ENCODE measurements at regions not wholly inside any gene's neighbourhood (a gene's known extent, or its start where the extent isn't known, plus 50 kb on each side); places are given as distances from the start of the nearest gene placed in this dataset.
"Not testable (repeated sequence)": the region's sequence is repeated elsewhere in the genome, so short reads cannot be mapped to it uniquely, and the experiment has no call there.

DNA sequence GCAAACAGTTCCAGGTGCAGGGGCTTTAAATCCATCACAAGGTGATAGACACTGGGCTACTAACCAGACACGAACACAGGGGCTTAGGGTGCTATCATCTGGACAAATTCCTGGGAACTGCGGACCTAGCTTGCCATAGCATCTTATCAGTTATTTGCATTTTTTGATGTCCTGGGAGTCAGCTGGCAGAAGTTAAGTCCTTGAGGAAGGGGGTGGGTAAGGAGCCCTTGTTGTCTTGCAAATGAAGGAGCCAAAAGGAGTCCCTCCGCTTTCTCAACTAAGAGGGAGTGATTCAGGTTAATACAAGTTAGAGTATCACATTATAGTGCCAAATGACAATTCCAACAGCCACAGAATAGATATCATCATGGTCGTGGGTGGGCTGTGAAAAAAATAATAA is 108.9 kb downstream of the NPAP1 start:
- no peak for DNase-seq (ENCODE audit: low spot score in 2 of 2, unreplicated experiment in 2 of 2)
- Mint-ChIP-seq H3K27ac (no peak overlapping the region), H3K9me3 (peaks cover 30% of the 10 kb centered on the region), H3K36me3 (no peaks in the 10 kb centered on the region), H3K4me3 (no peak overlapping the region), H3K27me3 (ENCODE audit: low read depth) (peaks cover 10% of the 10 kb centered on the region), H3K4me1 (no peaks in the 10 kb centered on the region)
- TF ChIP-seq, protein P1, sequence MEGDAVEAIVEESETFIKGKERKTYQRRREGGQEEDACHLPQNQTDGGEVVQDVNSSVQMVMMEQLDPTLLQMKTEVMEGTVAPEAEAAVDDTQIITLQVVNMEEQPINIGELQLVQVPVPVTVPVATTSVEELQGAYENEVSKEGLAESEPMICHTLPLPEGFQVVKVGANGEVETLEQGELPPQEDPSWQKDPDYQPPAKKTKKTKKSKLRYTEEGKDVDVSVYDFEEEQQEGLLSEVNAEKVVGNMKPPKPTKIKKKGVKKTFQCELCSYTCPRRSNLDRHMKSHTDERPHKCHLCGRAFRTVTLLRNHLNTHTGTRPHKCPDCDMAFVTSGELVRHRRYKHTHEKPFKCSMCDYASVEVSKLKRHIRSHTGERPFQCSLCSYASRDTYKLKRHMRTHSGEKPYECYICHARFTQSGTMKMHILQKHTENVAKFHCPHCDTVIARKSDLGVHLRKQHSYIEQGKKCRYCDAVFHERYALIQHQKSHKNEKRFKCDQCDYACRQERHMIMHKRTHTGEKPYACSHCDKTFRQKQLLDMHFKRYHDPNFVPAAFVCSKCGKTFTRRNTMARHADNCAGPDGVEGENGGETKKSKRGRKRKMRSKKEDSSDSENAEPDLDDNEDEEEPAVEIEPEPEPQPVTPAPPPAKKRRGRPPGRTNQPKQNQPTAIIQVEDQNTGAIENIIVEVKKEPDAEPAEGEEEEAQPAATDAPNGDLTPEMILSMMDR (IDR thresholded peaks at IDR 0.05; ENCODE audit: unreplicated experiment) = no peak

DNA sequence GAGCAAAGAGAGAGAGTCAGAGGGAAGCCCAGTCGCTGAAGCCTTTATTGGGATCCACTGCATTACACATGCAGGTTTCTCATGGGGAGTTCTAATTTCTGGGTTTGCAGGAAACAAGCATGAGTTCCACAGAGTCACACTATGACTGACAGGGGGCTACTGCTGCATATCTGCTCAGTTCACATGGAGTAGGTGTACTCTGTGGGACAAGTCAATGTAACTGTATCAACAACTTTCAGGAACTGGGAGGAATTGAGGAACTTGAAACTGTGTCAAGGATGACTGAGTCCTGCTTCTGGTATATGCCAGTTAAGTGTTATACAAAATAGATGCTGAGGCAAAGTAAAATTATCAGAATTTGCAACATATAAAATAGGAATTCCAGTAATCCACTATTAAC is 110.8 kb downstream of the NPAP1 start:
- Mint-ChIP-seq H3K9me3 (peaks cover 32% of the 10 kb centered on the region), H3K27ac (no peak overlapping the region), H3K36me3 (no peaks in the 10 kb centered on the region), H3K4me1 (no peaks in the 10 kb centered on the region), H3K27me3 (ENCODE audit: low read depth) (peaks cover 9% of the 10 kb centered on the region), H3K4me3 (no peak overlapping the region)
- TF ChIP-seq, protein P1 (IDR thresholded peaks at IDR 0.05; ENCODE audit: unreplicated experiment) = no peak
- no peak for DNase-seq (ENCODE audit: low spot score in 2 of 2, unreplicated experiment in 2 of 2)

DNA sequence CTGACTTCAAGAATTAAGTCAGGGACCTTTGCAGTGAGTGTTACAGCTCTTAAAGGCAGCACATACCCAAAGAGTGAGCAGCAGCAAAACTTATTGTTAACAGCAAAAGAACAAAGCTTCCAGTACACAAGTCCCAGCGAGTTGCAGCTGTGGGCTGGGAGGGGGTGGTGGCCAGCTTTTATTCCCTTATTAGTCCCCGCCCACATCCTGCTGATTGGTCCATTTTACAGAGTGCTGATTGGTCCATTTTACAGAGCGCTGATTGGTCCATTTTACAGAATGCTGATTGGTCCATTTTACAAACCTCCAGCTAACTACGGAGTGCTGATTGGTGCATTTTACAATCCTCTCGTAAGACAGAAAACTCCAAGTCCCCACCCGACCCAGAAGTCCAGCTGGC is 127.0 kb downstream of the NPAP1 start:
- H3K4me1 Mint-ChIP-seq; H3K4me3 Mint-ChIP-seq; H3K36me3 Mint-ChIP-seq; H3K27ac Mint-ChIP-seq; DNase-seq (ENCODE audit: low spot score in 2 of 2, unreplicated experiment in 2 of 2): not testable (repeated sequence)
- peaks cover 20% of the 10 kb centered on the region for H3K9me3 Mint-ChIP-seq
- H3K27me3 Mint-ChIP-seq (ENCODE audit: low read depth) = peaks cover 10% of the 10 kb centered on the region

DNA sequence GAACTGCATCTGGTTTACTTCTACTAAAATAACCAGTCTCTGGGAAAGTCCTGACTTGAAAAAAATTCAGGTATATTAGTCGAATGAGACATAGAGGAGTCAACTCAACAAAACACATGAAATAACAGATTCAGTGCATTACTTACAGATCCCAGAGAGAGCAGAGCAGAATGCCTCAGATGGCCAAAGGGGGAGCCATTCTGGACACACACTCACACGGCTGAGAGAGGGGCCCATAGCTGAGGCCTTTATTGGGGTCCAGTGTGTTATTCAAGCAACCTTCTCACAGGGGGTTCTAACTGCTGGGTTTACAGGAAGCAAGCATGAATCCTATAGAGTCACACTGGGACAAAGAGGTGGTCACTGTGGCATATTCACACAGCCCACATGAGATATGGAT is 135.1 kb upstream of the SNRPN start:
- Mint-ChIP-seq H3K9me3 (peaks cover 27% of the 10 kb centered on the region), H3K36me3 (no peaks in the 10 kb centered on the region)

DNA sequence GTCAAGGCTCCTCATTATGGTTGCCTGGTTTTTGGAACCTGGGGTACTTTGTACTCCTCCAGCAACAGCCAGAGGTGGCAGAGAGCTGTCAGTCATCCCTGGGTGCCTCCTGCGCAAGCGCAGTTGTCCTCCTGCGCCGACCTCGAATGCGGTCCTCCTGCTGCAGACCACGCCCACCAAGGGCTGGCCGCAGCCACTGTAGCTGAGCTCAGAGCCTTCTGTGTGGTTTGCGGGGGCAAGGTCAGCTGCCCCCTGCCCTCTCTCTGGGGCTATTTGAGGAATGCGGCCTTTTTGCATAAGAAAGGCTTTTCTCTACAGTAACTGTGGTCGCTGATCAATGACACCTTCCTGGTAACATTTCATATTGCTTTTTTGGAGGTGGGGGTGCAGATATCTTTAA is 131.3 kb upstream of the SNRPN start:
- TF ChIP-seq, protein P1 (IDR thresholded peaks at IDR 0.05; ENCODE audit: unreplicated experiment) = no peak
- Mint-ChIP-seq H3K27me3 (ENCODE audit: low read depth) (no peaks in the 10 kb centered on the region), H3K27ac (no peak overlapping the region), H3K4me3 (peak overlapping the region; percentile 80), H3K36me3 (no peaks in the 10 kb centered on the region), H3K9me3 (peaks cover 29% of the 10 kb centered on the region), H3K4me1 (peaks cover 2% of the 10 kb centered on the region)
- DNase-seq (ENCODE audit: low spot score in 2 of 2, unreplicated experiment in 2 of 2) = peak; percentile 40 to 63

More for the DNA sequence above, 135.1 kb upstream of the SNRPN start:
- Mint-ChIP-seq H3K27me3 (ENCODE audit: low read depth) (no peaks in the 10 kb centered on the region), H3K27ac (no peak overlapping the region), H3K4me3 (no peak overlapping the region), H3K4me1 (peaks cover 2% of the 10 kb centered on the region)
- TF ChIP-seq, protein P1 (IDR thresholded peaks at IDR 0.05; ENCODE audit: unreplicated experiment) = no peak
- no peak for DNase-seq (ENCODE audit: low spot score in 2 of 2, unreplicated experiment in 2 of 2)

DNA sequence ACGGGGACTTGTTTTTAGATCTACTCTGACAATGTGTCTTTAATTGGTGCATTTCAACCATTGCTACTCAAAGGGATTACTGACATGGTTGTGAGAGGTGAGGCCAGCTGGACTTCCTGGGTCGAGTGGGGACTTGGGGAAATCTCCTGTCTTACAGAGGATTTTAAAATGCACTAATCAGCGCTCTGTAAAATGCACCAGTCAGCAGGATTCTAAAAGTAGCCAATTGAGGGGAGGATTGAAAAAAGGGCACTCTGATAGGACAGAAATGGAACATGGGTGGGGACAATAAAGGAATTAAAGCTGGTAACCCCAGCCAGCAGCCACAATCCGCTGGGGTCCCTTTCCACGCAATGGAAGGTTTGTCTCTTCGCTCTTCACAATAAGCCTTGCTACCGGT is 122.5 kb upstream of the SNRPN start:
- H3K27me3 Mint-ChIP-seq (ENCODE audit: low read depth) = no peaks in the 10 kb centered on the region
- no peak overlapping the region for H3K27ac Mint-ChIP-seq
- no peak for DNase-seq (ENCODE audit: low spot score in 2 of 2, unreplicated experiment in 2 of 2)
- no peaks in the 10 kb centered on the region for H3K36me3 Mint-ChIP-seq
- peaks cover 31% of the 10 kb centered on the region for H3K9me3 Mint-ChIP-seq
- H3K4me1 Mint-ChIP-seq = no peaks in the 10 kb centered on the region
- TF ChIP-seq, protein P1 (IDR thresholded peaks at IDR 0.05; ENCODE audit: unreplicated experiment) = no peak
- H3K4me3 Mint-ChIP-seq = no peak overlapping the region
